CD14-positive monocyte (primary cell): ENCODE measurements at regions not wholly inside any gene's neighbourhood (a gene's known extent, or its start where the extent isn't known, plus 50 kb on each side); places are given as distances from the start of the nearest gene placed in this dataset.

Experiments
- DNase-seq, 3 donors: peaks; one replicate each; pipeline ENCODE4 v3.0.0-alpha.2; 2011 to 2022
- H2AFZ ChIP-seq: 2 replicates; pipeline ENCODE4 v1.6.0; 2012; ENCODE audit warnings: mild to moderate bottlenecking, low read depth, low read length, inconsistent platforms; ENCODE audit not compliant: insufficient read depth, poor library complexity, severe bottlenecking
- H3K27ac ChIP-seq, 2 donors: 1 replicate in 1 of 2; 2 replicates in 1 of 2; pipeline ENCODE4 v1.5.1; 2012 to 2013; ENCODE audit warnings: low read length in 2 of 2, control low read depth in 1 of 2, inconsistent platforms in 1 of 2, low read depth in 1 of 2, mild to moderate bottlenecking in 1 of 2
- H3K27me3 ChIP-seq, 2 donors: one replicate each; pipeline versions ENCODE4 v1.6.0 to v1.6.1; 2011 to 2013; ENCODE audit warnings: low read length in 2 of 2; ENCODE audit not compliant: control insufficient read depth in 2 of 2, insufficient read depth in 2 of 2
- H3K36me3 ChIP-seq, 2 donors: replicated peaks in 1 of 2; 1 replicate in 1 of 2; 2 replicates in 1 of 2; pipeline versions ENCODE4 v1.5.1 to v1.6.1; 2012 to 2013; ENCODE audit warnings: low read length in 2 of 2, control low read depth in 1 of 2, inconsistent platforms in 1 of 2, mild to moderate bottlenecking in 1 of 2; ENCODE audit not compliant: insufficient read depth in 2 of 2, control insufficient read depth in 1 of 2
- H3K4me1 ChIP-seq, 2 donors: 1 replicate in 1 of 2; 2 replicates in 1 of 2; pipeline versions ENCODE4 v1.5.1 to v1.6.1; 2012 to 2013; ENCODE audit warnings: low read length in 2 of 2, control low read depth in 1 of 2, inconsistent platforms in 1 of 2, mild to moderate bottlenecking in 1 of 2, moderate library complexity in 1 of 2; ENCODE audit not compliant: insufficient read depth in 2 of 2, control insufficient read depth in 1 of 2
- H3K4me2 ChIP-seq: replicated peaks from 2 replicates; pipeline ENCODE3; 2012; ENCODE audit warnings: low read length, moderate library complexity, mild to moderate bottlenecking; ENCODE audit not compliant: poor library complexity, severe bottlenecking; ENCODE audit errors: extremely low read depth
- H3K4me3 ChIP-seq, 3 experiments: fragments of 200-600 bp in 1 of 3; sonication (generic) in 1 of 3; replicated peaks in 1 of 3; 1 replicate in 2 of 3; 2 replicates in 1 of 3; pipeline ENCODE4 v1.5.1; 2011 to 2013; ENCODE audit warnings: low read length in 3 of 3, mild to moderate bottlenecking in 3 of 3, control low read depth in 2 of 3, low read depth in 2 of 3, inconsistent platforms in 1 of 3, moderate library complexity in 1 of 3
- H3K79me2 ChIP-seq: 2 replicates; pipeline ENCODE4 v1.6.0; 2012; ENCODE audit warnings: mild to moderate bottlenecking, control low read depth, inconsistent platforms, low read length, moderate library complexity; ENCODE audit not compliant: insufficient read depth
- H3K9ac ChIP-seq: 2 replicates; pipeline ENCODE4 v1.6.0; 2017; ENCODE audit warnings: low read length, mild to moderate bottlenecking; ENCODE audit not compliant: insufficient read depth, poor library complexity, severe bottlenecking
- H3K9me3 ChIP-seq, 2 donors: replicated peaks in 1 of 2; 1 replicate in 1 of 2; 2 replicates in 1 of 2; pipeline versions ENCODE4 v1.5.1 to v1.6.1; 2012 to 2013; ENCODE audit warnings: low read length in 2 of 2, control low read depth in 1 of 2; ENCODE audit not compliant: control insufficient read depth in 1 of 2, insufficient read depth in 1 of 2
- H4K20me1 ChIP-seq: 2 replicates; pipeline ENCODE4 v1.6.0; 2012; ENCODE audit warnings: mild to moderate bottlenecking, low read length, control low read depth, moderate library complexity; ENCODE audit not compliant: insufficient read depth
- H3K27ac Mint-ChIP-seq, 7 donors: one replicate each; pipeline ENCODE4 v1.8.0; 2020; ENCODE audit warnings: mild to moderate bottlenecking in 7 of 7, mixed read lengths in 7 of 7, moderate library complexity in 6 of 7, inconsistent platforms in 2 of 7
- H3K27me3 Mint-ChIP-seq, 3 donors: one replicate each; pipeline ENCODE4 v1.8.0; 2021 to 2022; ENCODE audit warnings: low read depth in 3 of 3, mild to moderate bottlenecking in 3 of 3, mixed read lengths in 3 of 3, moderate library complexity in 3 of 3, inconsistent platforms in 1 of 3
- H3K36me3 Mint-ChIP-seq, 2 donors: one replicate each; pipeline ENCODE4 v1.8.0; 2020; ENCODE audit warnings: mixed read lengths in 2 of 2, inconsistent platforms in 1 of 2, mild to moderate bottlenecking in 1 of 2
- H3K4me1 Mint-ChIP-seq: one replicate; pipeline ENCODE4 v1.8.0; 2020; ENCODE audit warnings: mild to moderate bottlenecking, mixed read lengths
- H3K4me3 Mint-ChIP-seq, 2 donors: one replicate each; pipeline ENCODE4 v1.8.0; 2020; ENCODE audit warnings: mild to moderate bottlenecking in 2 of 2, mixed read lengths in 2 of 2, moderate library complexity in 1 of 2
- H3K9me3 Mint-ChIP-seq, 7 donors: one replicate each; pipeline ENCODE4 v1.8.0; 2020 to 2022; ENCODE audit warnings: mixed read lengths in 7 of 7, mild to moderate bottlenecking in 6 of 7, moderate library complexity in 6 of 7, inconsistent platforms in 2 of 7
- WGBS: methylation state at CpG from one replicate; pipeline ENCODE4 v1.1.5; 2013; ENCODE audit warnings: missing lambda C conversion rate; ENCODE audit not compliant: insufficient coverage; 5-methylcytosine and 5-hydroxymethylcytosine counted together
- intact Hi-C, 2 donors: fragments of 100-400 bp; cut with micrococcal nuclease; formaldehyde crosslinking; loops; one replicate each; pipeline versions ENCODE4 v1.15.0 to v1.15.1; 2023
- TF ChIP-seq, protein P1 (sequence below): fragments of 200-600 bp; IDR thresholded peaks from one replicate; pipeline ENCODE4 v1.8.0; 2022; ENCODE audit warnings: antibody characterized with exemption, mild to moderate bottlenecking

- no peak overlapping the region for H3K4me2 ChIP-seq
- H3K9me3 ChIP-seq, result no peaks in the 10 kb centered on the region
- no peak for DNase-seq
- Mint-ChIP-seq H3K4me3 (no peak overlapping the region), H3K27me3 (no peaks in the 10 kb centered on the region), H3K36me3 (no peaks in the 10 kb centered on the region), H3K27ac (no peak overlapping the region), H3K9me3 (peaks cover 0 to 7% (median 2%) of the 10 kb centered on the region in 7 donors), H3K4me1 (no peaks in the 10 kb centered on the region)
- no peak overlapping the region for H3K27ac ChIP-seq
- H3K9ac ChIP-seq, result no peak overlapping the region
- no peaks in the 10 kb centered on the region for H3K79me2 ChIP-seq
- no peaks in the 10 kb centered on the region for H4K20me1 ChIP-seq
- H3K4me3 ChIP-seq, result no peak overlapping the region
- TF ChIP-seq, protein P1, sequence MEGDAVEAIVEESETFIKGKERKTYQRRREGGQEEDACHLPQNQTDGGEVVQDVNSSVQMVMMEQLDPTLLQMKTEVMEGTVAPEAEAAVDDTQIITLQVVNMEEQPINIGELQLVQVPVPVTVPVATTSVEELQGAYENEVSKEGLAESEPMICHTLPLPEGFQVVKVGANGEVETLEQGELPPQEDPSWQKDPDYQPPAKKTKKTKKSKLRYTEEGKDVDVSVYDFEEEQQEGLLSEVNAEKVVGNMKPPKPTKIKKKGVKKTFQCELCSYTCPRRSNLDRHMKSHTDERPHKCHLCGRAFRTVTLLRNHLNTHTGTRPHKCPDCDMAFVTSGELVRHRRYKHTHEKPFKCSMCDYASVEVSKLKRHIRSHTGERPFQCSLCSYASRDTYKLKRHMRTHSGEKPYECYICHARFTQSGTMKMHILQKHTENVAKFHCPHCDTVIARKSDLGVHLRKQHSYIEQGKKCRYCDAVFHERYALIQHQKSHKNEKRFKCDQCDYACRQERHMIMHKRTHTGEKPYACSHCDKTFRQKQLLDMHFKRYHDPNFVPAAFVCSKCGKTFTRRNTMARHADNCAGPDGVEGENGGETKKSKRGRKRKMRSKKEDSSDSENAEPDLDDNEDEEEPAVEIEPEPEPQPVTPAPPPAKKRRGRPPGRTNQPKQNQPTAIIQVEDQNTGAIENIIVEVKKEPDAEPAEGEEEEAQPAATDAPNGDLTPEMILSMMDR, result no peak
- H2AFZ ChIP-seq, result no peak overlapping the region
- no peaks in the 10 kb centered on the region for H3K27me3 ChIP-seq
- WGBS, result no CpG with 5 or more reads among the region's 1 CpG
- no peaks in the 10 kb centered on the region for H3K4me1 ChIP-seq
- no peaks in the 10 kb centered on the region for H3K36me3 ChIP-seq
- intact Hi-C loops, result no loop called here
Measured at GRCh38 chr13:37435881-37436280, 162.7 kb downstream of the POSTN start.

- intact Hi-C loops, result no loop called here
- TF ChIP-seq, protein P1, result no peak
- Mint-ChIP-seq H3K4me3 (no peak overlapping the region), H3K4me1 (no peaks in the 10 kb centered on the region), H3K27ac (no peak overlapping the region), H3K9me3 (peaks cover 0 to 4% (median 4%) of the 10 kb centered on the region in 7 donors), H3K27me3 (no peaks in the 10 kb centered on the region), H3K36me3 (no peaks in the 10 kb centered on the region)
- no peaks in the 10 kb centered on the region for H4K20me1 ChIP-seq
- H3K4me1 ChIP-seq, result no peaks in the 10 kb centered on the region
- no CpG with 5 or more reads among the region's 1 CpG for WGBS
- H3K27me3 ChIP-seq, result no peaks in the 10 kb centered on the region
- H3K9me3 ChIP-seq, result no peaks in the 10 kb centered on the region
- H3K79me2 ChIP-seq, result no peaks in the 10 kb centered on the region
- no peak overlapping the region for H2AFZ ChIP-seq
- H3K36me3 ChIP-seq, result no peaks in the 10 kb centered on the region
- no peak overlapping the region for H3K27ac ChIP-seq
- no peak for DNase-seq
- H3K9ac ChIP-seq, result no peak overlapping the region
- no peak overlapping the region for H3K4me3 ChIP-seq
- H3K4me2 ChIP-seq, result no peak overlapping the region
Measured at GRCh38 chr13:37433086-37433485, 165.5 kb downstream of the POSTN start.
